ENCODE measurements at regions not wholly inside any gene's neighbourhood (a gene's known extent, or its start where the extent isn't known, plus 50 kb on each side); places are given as distances from the start of the nearest gene placed in this dataset.

DNA sequence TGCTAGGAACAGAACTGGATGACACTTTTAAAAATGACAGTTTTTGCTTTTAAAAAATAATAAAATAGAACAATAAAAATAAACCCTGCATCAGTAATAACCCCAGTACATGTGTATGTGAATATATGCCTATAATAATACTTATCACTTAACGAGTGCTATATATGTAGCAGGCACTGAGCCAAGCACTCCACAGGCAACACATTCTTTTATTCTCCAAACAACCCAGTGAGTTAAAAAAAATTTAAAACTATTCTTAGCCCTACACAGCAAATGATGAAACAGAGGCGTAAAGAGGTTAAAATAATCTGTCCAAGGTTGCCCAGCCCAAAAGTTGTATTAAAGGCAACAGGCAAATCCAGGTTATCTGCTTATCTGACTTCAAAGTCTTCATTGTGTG is 124.5 kb upstream of the SMIM23 start:
- Histone ChIP-seq H3K4me3 (no peak overlapping the region), H3K4me1 (ENCODE audit: control insufficient read depth in 1 of 2, low read depth in 2 of 2) (peaks cover 3 to 18% of the 10 kb centered on the region in 2 donors), H3K9me3 (no peaks in the 10 kb centered on the region), H3K27ac (no peak overlapping the region), H3K27me3 (replicated peaks; ENCODE audit: insufficient read depth) (no peaks in the 10 kb centered on the region), H3K36me3 (no peaks in the 10 kb centered on the region)
- DNase-seq (ENCODE audit: low spot score), result no peak
- ATAC-seq (ENCODE audit: insufficient number of reproducible peaks, low FRiP score, low read depth), result no peak
- TF ChIP-seq, protein P1, sequence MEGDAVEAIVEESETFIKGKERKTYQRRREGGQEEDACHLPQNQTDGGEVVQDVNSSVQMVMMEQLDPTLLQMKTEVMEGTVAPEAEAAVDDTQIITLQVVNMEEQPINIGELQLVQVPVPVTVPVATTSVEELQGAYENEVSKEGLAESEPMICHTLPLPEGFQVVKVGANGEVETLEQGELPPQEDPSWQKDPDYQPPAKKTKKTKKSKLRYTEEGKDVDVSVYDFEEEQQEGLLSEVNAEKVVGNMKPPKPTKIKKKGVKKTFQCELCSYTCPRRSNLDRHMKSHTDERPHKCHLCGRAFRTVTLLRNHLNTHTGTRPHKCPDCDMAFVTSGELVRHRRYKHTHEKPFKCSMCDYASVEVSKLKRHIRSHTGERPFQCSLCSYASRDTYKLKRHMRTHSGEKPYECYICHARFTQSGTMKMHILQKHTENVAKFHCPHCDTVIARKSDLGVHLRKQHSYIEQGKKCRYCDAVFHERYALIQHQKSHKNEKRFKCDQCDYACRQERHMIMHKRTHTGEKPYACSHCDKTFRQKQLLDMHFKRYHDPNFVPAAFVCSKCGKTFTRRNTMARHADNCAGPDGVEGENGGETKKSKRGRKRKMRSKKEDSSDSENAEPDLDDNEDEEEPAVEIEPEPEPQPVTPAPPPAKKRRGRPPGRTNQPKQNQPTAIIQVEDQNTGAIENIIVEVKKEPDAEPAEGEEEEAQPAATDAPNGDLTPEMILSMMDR (IDR thresholded peaks at IDR 0.05), result no peak

DNA sequence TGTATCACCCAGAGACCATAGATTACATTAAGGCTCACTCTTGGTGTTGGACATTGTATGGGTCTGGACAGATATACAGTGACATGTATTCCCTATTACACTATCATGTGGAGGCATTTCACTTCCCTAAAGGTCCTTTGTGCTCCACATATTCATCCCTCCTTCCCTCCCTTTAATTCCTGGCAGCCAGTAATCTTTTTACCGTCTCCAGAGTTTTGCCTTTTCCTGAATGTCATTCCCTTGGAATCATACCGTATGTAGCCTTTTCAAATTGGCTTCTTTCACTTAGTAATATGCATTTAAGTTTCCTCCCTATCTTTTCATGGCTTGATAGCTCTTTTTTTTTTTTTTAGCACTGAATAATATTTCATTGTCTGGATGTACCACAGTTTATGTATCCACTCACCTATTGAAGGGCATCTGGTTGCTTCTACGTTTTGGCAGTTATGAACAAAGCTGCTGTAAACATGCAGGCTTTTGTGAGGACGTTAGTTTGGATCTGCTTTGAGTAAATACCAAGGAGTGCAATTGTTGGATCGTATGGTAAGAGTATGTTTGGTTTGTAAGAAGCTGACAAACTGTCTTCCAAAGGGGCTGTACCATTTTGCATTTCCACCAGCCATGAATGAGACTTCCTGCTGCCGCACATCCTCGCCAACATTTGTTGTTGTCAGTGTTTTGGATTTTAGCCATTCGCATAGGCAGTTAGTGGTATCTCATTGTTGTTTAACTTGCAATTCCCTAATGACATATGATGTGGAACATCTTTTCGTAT is 122.1 kb upstream of the SMIM23 start:
- TF ChIP-seq, protein P1 (IDR thresholded peaks at IDR 0.05), result no peak
- DNase-seq (ENCODE audit: low spot score) (no peak), ATAC-seq (ENCODE audit: insufficient number of reproducible peaks, low FRiP score, low read depth) (no peak)

DNA sequence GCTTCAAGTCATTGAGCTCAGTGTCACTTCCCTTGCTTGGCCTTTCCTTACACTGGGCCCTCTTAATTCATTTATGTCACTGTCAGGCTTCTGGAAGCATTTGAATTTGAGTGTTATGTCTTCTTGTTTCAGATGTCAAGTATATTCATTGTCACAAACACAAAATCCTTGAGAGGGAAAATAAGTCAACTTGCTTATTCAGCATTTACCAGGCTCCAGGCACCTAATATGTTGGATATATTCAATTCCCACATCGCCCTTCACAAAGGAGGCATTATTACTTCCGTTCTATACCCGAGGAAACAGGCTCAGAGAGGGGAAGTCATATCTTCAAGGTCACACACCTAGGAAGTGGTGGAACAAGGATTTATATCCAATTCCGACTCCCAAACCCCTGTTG is 121.1 kb upstream of the SMIM23 start:
- peaks cover 9 to 40% of the 10 kb centered on the region in 2 donors for H3K4me1 ChIP-seq (ENCODE audit: control insufficient read depth in 1 of 2, low read depth in 2 of 2)
- DNase-seq (ENCODE audit: low spot score) (no peak), ATAC-seq (ENCODE audit: insufficient number of reproducible peaks, low FRiP score, low read depth) (no peak)
- no peak overlapping the region for H3K27ac ChIP-seq
- H3K4me3 ChIP-seq, result no peak overlapping the region
- H3K36me3 ChIP-seq, result no peaks in the 10 kb centered on the region
- H3K9me3 ChIP-seq, result no peaks in the 10 kb centered on the region
- TF ChIP-seq, protein P1 (IDR thresholded peaks at IDR 0.05), result no peak
- no peaks in the 10 kb centered on the region for H3K27me3 ChIP-seq (replicated peaks; ENCODE audit: insufficient read depth)

More for the DNA sequence above, 122.1 kb upstream of the SMIM23 start:
- no peaks in the 10 kb centered on the region for H3K9me3 ChIP-seq
- H3K4me1 ChIP-seq (ENCODE audit: control insufficient read depth in 1 of 2, low read depth in 2 of 2), result peaks cover 9 to 33% of the 10 kb centered on the region in 2 donors
- no peaks in the 10 kb centered on the region for H3K36me3 ChIP-seq
- H3K27me3 ChIP-seq (replicated peaks; ENCODE audit: insufficient read depth), result no peaks in the 10 kb centered on the region
- H3K27ac ChIP-seq, result no peak overlapping the region
- no peak overlapping the region for H3K4me3 ChIP-seq

DNA sequence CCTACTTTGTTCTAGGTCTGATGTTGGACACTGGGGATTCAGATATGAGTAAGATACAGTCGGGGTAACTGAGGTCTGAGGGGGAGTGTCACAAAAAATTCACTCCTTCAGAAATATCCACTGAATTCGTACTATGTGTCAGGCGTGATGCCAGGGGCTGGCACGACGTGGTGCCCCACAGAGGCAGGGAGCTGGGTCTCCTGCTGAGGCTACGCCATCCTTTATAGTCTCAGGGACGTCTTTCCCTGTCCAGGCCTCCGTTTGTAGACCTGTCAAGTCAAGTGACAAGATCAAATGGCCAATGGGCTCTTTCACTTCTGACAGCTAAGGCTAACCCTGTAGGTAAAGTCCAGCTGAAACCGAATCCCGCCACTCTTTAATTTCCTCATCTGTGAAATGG is 118.8 kb upstream of the SMIM23 start:
- Histone ChIP-seq H3K36me3 (no peaks in the 10 kb centered on the region), H3K27me3 (replicated peaks; ENCODE audit: insufficient read depth) (no peaks in the 10 kb centered on the region), H3K9me3 (no peaks in the 10 kb centered on the region), H3K4me1 (ENCODE audit: control insufficient read depth in 1 of 2, low read depth in 2 of 2) (peaks cover 6 to 25% of the 10 kb centered on the region in 2 donors), H3K27ac (peak overlapping the region in 1 of 2 donors; percentile 84), H3K4me3 (no peak overlapping the region)
- DNase-seq (ENCODE audit: low spot score) (no peak), ATAC-seq (ENCODE audit: insufficient number of reproducible peaks, low FRiP score, low read depth) (no peak)
- TF ChIP-seq, protein P1 (IDR thresholded peaks at IDR 0.05), result no peak

DNA sequence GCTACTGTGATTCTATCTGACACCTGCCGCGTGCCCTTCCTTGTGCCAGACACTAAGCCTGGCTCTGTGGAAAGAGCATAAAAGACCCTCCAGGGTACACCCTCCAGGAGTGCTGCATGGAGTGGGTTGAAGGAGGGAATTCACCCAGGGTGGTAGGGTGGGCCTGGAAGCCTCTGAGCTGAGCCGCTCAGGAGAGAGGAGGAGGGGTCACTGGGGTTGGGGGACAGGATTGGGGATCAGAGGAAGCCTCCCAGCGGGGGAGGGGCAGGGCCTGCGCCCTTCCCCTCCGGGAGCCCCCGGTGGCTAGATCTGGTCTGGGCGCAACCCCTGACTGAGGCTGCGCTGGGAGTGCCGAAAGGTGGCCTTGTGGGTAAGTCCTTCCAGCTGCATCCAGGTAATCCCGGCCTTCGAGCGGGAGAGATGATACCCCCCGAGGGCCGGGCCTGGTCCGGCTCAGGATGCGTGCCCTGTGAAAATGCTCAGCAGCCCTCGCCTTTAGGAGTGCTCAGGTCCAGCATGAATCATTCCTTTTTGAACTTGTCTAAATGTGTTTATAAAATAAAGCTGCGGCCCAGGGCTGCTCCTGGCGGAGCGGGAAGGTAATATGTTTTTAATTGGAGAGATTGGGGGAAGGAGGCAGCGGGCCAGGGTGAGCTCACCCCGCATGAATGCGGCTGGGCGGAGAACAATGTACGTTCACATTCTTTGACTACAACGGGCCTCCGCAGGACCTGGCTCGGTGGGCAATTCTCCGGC is 118.1 kb upstream of the SMIM23 start:
- Histone ChIP-seq H3K4me3 (peak overlapping the region; percentile 57), H3K4me1 (ENCODE audit: control insufficient read depth in 1 of 2, low read depth in 2 of 2) (peaks cover 6 to 22% of the 10 kb centered on the region in 2 donors), H3K27me3 (replicated peaks; ENCODE audit: insufficient read depth) (no peaks in the 10 kb centered on the region), H3K9me3 (no peaks in the 10 kb centered on the region), H3K36me3 (no peaks in the 10 kb centered on the region), H3K27ac (peak overlapping the region; percentile 58 to 84)
- TF ChIP-seq, protein P1 (IDR thresholded peaks at IDR 0.05), result peak; percentile 45
- DNase-seq (ENCODE audit: low spot score) (peak; percentile 31), ATAC-seq (ENCODE audit: insufficient number of reproducible peaks, low FRiP score, low read depth) (peak; percentile 83)

Measured in thoracic aorta (tissue), 2 donors.